Natural killer cell (primary cell): ENCODE measurements at regions not wholly inside any gene's neighbourhood (a gene's known extent, or its start where the extent isn't known, plus 50 kb on each side); places are given as distances from the start of the nearest gene placed in this dataset.

Source experiments
- ATAC-seq, 3 donors: fragments of 150-1000 bp in 2 of 3; fragments of 200-7000 bp in 1 of 3; cut with Tn5 transposase; 1 replicate in 1 of 3; 2 replicates in 2 of 3; pipeline ENCODE4 v1.10.0; 2021; ENCODE audit warnings: mild to moderate bottlenecking in 2 of 3, moderate library complexity in 2 of 3
- DNase-seq, 2 donors: peaks; one replicate each; pipeline versions ENCODE4 v3.0.0 to v3.0.0-alpha.2; 2013 to 2021; ENCODE audit warnings: mixed read lengths in 1 of 2
- H3K27ac ChIP-seq: one replicate; pipeline ENCODE4 v1.5.1; 2013; ENCODE audit warnings: mild to moderate bottlenecking, low read length
- H3K27me3 ChIP-seq: one replicate; pipeline ENCODE4 v1.6.1; 2013; ENCODE audit warnings: low read length; ENCODE audit not compliant: control insufficient read depth, insufficient read depth
- H3K36me3 ChIP-seq: one replicate; pipeline ENCODE4 v1.6.1; 2013; ENCODE audit warnings: low read length; ENCODE audit not compliant: control insufficient read depth, insufficient read depth
- H3K4me1 ChIP-seq: one replicate; pipeline ENCODE4 v1.6.1; 2013; ENCODE audit warnings: low read length; ENCODE audit not compliant: control insufficient read depth, insufficient read depth
- H3K4me3 ChIP-seq: one replicate; pipeline ENCODE4 v1.5.1; 2013; ENCODE audit warnings: low read length
- H3K9me3 ChIP-seq: one replicate; pipeline ENCODE4 v1.6.1; 2013; ENCODE audit warnings: low read length; ENCODE audit not compliant: control insufficient read depth, insufficient read depth
- H3K27ac Mint-ChIP-seq, 2 donors: one replicate each; pipeline ENCODE4 v1.8.0; 2022; ENCODE audit warnings: mild to moderate bottlenecking in 2 of 2, mixed read lengths in 2 of 2, moderate library complexity in 1 of 2
- H3K27me3 Mint-ChIP-seq, 2 donors: one replicate each; pipeline ENCODE4 v1.8.0; 2022; ENCODE audit warnings: low read depth in 2 of 2, mixed read lengths in 2 of 2
- H3K36me3 Mint-ChIP-seq: one replicate; pipeline ENCODE4 v1.8.0; 2022; ENCODE audit warnings: mixed read lengths
- H3K4me1 Mint-ChIP-seq, 2 donors: one replicate each; pipeline ENCODE4 v1.8.0; 2022; ENCODE audit warnings: mixed read lengths in 2 of 2
- H3K4me3 Mint-ChIP-seq: one replicate; pipeline ENCODE4 v1.8.0; 2022; ENCODE audit warnings: mild to moderate bottlenecking, moderate library complexity, mixed read lengths
- H3K9me3 Mint-ChIP-seq, 2 donors: one replicate each; pipeline ENCODE4 v1.8.0; 2022; ENCODE audit warnings: mixed read lengths in 2 of 2
- WGBS: methylation state at CpG from one replicate; pipeline ENCODE4 v1.1.7; 2013; ENCODE audit warnings: missing lambda C conversion rate; ENCODE audit not compliant: insufficient coverage; 5-methylcytosine and 5-hydroxymethylcytosine counted together
- intact Hi-C: fragments of 100-400 bp; cut with micrococcal nuclease; formaldehyde crosslinking; loops from one replicate; pipeline ENCODE4 v1.14.2; 2022
- TF ChIP-seq, protein P1 (sequence below): fragments of 200-600 bp; IDR thresholded peaks from one replicate; pipeline ENCODE4 v1.8.0; 2022; ENCODE audit warnings: antibody characterized with exemption

- DNase-seq (no peak), ATAC-seq (no peak)
- Histone ChIP-seq H3K4me1 (no peaks in the 10 kb centered on the region), H3K9me3 (no peaks in the 10 kb centered on the region), H3K4me3 (no peak overlapping the region), H3K36me3 (no peaks in the 10 kb centered on the region), H3K27me3 (no peaks in the 10 kb centered on the region), H3K27ac (no peak overlapping the region)
- H3K4me1 Mint-ChIP-seq: no peaks in the 10 kb centered on the region
- WGBS: 73% methylated on average over 2 of the region's 2 CpGs
- peaks cover 0 to 5% of the 10 kb centered on the region in 2 donors for H3K27me3 Mint-ChIP-seq
- no peak overlapping the region for H3K4me3 Mint-ChIP-seq
- no peak overlapping the region for H3K27ac Mint-ChIP-seq
- H3K9me3 Mint-ChIP-seq: peaks cover under 1% of the 10 kb centered on the region in 2 donors
- TF ChIP-seq, protein P1, sequence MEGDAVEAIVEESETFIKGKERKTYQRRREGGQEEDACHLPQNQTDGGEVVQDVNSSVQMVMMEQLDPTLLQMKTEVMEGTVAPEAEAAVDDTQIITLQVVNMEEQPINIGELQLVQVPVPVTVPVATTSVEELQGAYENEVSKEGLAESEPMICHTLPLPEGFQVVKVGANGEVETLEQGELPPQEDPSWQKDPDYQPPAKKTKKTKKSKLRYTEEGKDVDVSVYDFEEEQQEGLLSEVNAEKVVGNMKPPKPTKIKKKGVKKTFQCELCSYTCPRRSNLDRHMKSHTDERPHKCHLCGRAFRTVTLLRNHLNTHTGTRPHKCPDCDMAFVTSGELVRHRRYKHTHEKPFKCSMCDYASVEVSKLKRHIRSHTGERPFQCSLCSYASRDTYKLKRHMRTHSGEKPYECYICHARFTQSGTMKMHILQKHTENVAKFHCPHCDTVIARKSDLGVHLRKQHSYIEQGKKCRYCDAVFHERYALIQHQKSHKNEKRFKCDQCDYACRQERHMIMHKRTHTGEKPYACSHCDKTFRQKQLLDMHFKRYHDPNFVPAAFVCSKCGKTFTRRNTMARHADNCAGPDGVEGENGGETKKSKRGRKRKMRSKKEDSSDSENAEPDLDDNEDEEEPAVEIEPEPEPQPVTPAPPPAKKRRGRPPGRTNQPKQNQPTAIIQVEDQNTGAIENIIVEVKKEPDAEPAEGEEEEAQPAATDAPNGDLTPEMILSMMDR: no peak
- H3K36me3 Mint-ChIP-seq: no peaks in the 10 kb centered on the region
- intact Hi-C loops: no loop called here
Measured at GRCh38 chr1:208603721-208604120, 359.5 kb upstream of the PLXNA2 start.

DNA sequence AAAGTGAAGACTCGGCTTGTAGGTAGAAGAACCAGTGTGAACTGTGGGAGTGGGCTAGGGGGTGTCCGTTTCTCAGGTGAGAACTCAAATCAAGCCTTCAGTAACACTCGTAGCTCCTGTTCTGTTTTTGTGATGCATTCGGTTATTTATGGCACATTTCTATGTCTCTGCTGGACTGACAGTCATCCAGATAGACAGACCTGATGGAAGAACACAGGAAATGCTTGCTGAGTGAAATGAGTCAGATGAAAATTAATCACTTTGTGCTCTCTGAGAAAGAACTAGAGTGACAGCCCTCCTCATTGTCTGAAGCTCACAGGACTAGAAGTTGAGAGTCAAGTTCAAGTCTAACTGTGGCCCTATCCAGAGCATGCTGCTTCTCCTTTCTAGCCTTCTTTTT lies 360.1 kb upstream of the PLXNA2 start:
- Mint-ChIP-seq H3K27ac (no peak overlapping the region), H3K9me3 (peaks cover 2% of the 10 kb centered on the region in 2 donors), H3K36me3 (no peaks in the 10 kb centered on the region), H3K4me3 (no peak overlapping the region), H3K27me3 (peaks cover 0 to 5% of the 10 kb centered on the region in 2 donors), H3K4me1 (no peaks in the 10 kb centered on the region)
- Histone ChIP-seq H3K4me3 (no peak overlapping the region), H3K27ac (no peak overlapping the region), H3K27me3 (no peaks in the 10 kb centered on the region), H3K9me3 (no peaks in the 10 kb centered on the region), H3K4me1 (no peaks in the 10 kb centered on the region), H3K36me3 (no peaks in the 10 kb centered on the region)
- WGBS: 43% methylated on average over 4 of the region's 4 CpGs
- TF ChIP-seq, protein P1: no peak
- no peak for ATAC-seq
- intact Hi-C loops: no loop called here
- DNase-seq: no peak

DNA sequence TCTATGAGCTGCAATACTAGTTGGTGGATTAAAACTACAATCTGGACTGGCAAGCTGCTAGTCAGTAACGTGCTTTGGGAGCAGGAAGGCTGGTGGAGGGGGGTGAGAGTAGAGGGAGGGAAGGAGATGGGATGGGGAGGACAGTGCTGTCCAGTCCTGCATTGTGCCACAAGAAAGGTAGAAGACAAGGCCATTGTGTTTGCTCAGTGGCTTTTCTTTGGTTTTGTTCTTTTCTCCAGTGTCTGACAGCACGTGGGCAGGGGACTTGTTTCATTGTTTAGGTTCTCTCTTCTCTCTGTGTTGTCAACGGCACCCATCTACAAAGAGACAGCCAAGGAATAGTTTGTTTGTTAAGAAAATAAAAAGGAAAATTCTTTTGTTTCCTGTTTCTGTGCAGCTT lies 362.8 kb upstream of the PLXNA2 start:
- DNase-seq (no peak), ATAC-seq (no peak)
- intact Hi-C loops: no loop called here
- H3K36me3 ChIP-seq: no peaks in the 10 kb centered on the region
- no peaks in the 10 kb centered on the region for H3K4me1 ChIP-seq
- no peaks in the 10 kb centered on the region for H3K9me3 ChIP-seq
- WGBS: 93% methylated on average over 3 of the region's 3 CpGs
- TF ChIP-seq, protein P1: no peak
- Mint-ChIP-seq H3K27ac (no peak overlapping the region), H3K4me3 (no peak overlapping the region), H3K9me3 (peaks cover 2% of the 10 kb centered on the region in 2 donors), H3K27me3 (peaks cover 0 to 5% of the 10 kb centered on the region in 2 donors), H3K4me1 (no peaks in the 10 kb centered on the region), H3K36me3 (no peaks in the 10 kb centered on the region)
- no peak overlapping the region for H3K27ac ChIP-seq
- no peaks in the 10 kb centered on the region for H3K27me3 ChIP-seq
- no peak overlapping the region for H3K4me3 ChIP-seq

GRCh38 chr1:208607616-208608015 lies 363.4 kb upstream of the PLXNA2 start:
- Mint-ChIP-seq H3K4me3 (no peak overlapping the region), H3K27me3 (peaks cover 0 to 5% of the 10 kb centered on the region in 2 donors), H3K9me3 (peaks cover 2% of the 10 kb centered on the region in 2 donors), H3K4me1 (no peaks in the 10 kb centered on the region), H3K36me3 (no peaks in the 10 kb centered on the region), H3K27ac (no peak overlapping the region)
- no peak for ATAC-seq
- intact Hi-C loops: no loop called here
- Histone ChIP-seq H3K4me1 (no peaks in the 10 kb centered on the region), H3K27ac (no peak overlapping the region), H3K36me3 (no peaks in the 10 kb centered on the region), H3K27me3 (no peaks in the 10 kb centered on the region), H3K4me3 (no peak overlapping the region), H3K9me3 (no peaks in the 10 kb centered on the region)
- TF ChIP-seq, protein P1: no peak
- 88% methylated on average over 1 of the region's 1 CpG for WGBS
- no peak for DNase-seq
